ENCODE measurements at regions not wholly inside any gene's neighbourhood (a gene's known extent, or its start where the extent isn't known, plus 50 kb on each side); places are given as distances from the start of the nearest gene placed in this dataset.

DNA sequence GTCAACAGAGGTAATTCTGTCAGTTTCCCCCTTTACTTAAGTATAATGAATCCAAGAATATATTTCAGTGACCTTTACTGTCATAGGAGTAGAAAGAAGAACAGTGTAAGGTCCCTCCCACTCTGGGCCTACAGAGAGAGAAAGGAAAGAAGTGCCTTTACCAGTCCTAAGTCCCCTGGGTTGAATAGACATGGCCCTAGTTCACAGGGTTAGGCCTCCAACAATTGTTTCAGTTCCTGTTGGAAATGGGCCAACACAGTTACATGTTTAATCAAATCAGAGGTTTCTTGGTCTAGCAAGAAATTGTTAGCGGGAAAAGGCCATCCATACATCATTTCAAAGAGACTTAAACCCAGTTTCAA is 605.6 kb downstream of the MTRR start:
- no peak for TF ChIP-seq EP300 (IDR thresholded peaks at IDR 0.05)
- TF ChIP-seq CTCF (IDR thresholded peaks at IDR 0.05) = no peak
